Keratinocyte (primary cell): ENCODE measurements at regions not wholly inside any gene's neighbourhood (a gene's known extent, or its start where the extent isn't known, plus 50 kb on each side); places are given as distances from the start of the nearest gene placed in this dataset.

Experiments used
- DNase-seq: peaks from one replicate; pipeline ENCODE4 v3.0.0-alpha.2; 2011; ENCODE audit warnings: low read depth, missing footprints, low spot score
- FAIRE-seq: peaks from 2 replicates; lab custom pipeline; 2011; peaks lifted over from hg19 to GRCh38; lab: Jason Lieb, UNC
- H2AFZ ChIP-seq: 2 replicates; pipeline ENCODE4 v1.6.0; 2012; ENCODE audit warnings: low read length, control low read depth, inconsistent platforms; ENCODE audit not compliant: control insufficient read depth
- H3K27ac ChIP-seq: 2 replicates; pipeline ENCODE4 v1.5.1; 2011; ENCODE audit warnings: low read length; ENCODE audit not compliant: control insufficient read depth, insufficient read depth
- H3K27me3 ChIP-seq: 3 replicates; pipeline ENCODE4 v1.6.0; 2011; ENCODE audit warnings: low read length; ENCODE audit not compliant: control insufficient read depth, insufficient read depth; ENCODE audit errors: extremely low read depth
- H3K36me3 ChIP-seq, 2 experiments: 2 replicates in 1 of 2; 3 replicates in 1 of 2; pipeline ENCODE4 v1.5.1; 2011; ENCODE audit warnings: low read length in 2 of 2, mild to moderate bottlenecking in 1 of 2; ENCODE audit not compliant: control insufficient read depth in 2 of 2, insufficient read depth in 2 of 2; ENCODE audit errors: extremely low read depth in 1 of 2
- H3K4me1 ChIP-seq: 3 replicates; pipeline ENCODE4 v1.5.1; 2011; ENCODE audit warnings: low read length; ENCODE audit not compliant: control insufficient read depth, insufficient read depth; ENCODE audit errors: extremely low read depth
- H3K4me2 ChIP-seq: 3 replicates; pipeline ENCODE4 v1.6.0; 2011; ENCODE audit warnings: low read depth, low read length; ENCODE audit not compliant: control insufficient read depth, insufficient read depth; ENCODE audit errors: extremely low read depth
- H3K4me3 ChIP-seq, 3 experiments: fragments of 200-600 bp in 1 of 3; sonication (generic) in 1 of 3; 2 replicates in 2 of 3; 3 replicates in 1 of 3; pipeline ENCODE4 v1.5.1; 2011 to 2016; ENCODE audit warnings: low read length in 3 of 3, mild to moderate bottlenecking in 3 of 3, control low read depth in 2 of 3, inconsistent platforms in 1 of 3, low read depth in 1 of 3, mixed read lengths in 1 of 3, mixed run types in 1 of 3, moderate library complexity in 1 of 3; ENCODE audit not compliant: control insufficient read depth in 2 of 3, insufficient read depth in 2 of 3; ENCODE audit errors: extremely low read depth in 1 of 3
- H3K79me2 ChIP-seq: 2 replicates; pipeline ENCODE4 v1.6.0; 2012; ENCODE audit warnings: low read length; ENCODE audit not compliant: control insufficient read depth, insufficient read depth
- H3K9ac ChIP-seq: 3 replicates; pipeline ENCODE4 v1.6.0; 2011; ENCODE audit warnings: low read length; ENCODE audit not compliant: control insufficient read depth, insufficient read depth; ENCODE audit errors: extremely low read depth
- H3K9me1 ChIP-seq: 3 replicates; pipeline ENCODE4 v1.6.0; 2011; ENCODE audit warnings: low read length; ENCODE audit not compliant: control insufficient read depth, insufficient read depth; ENCODE audit errors: extremely low read depth
- H3K9me3 ChIP-seq: 2 replicates; pipeline ENCODE4 v1.5.1; 2012; ENCODE audit warnings: low read depth, low read length; ENCODE audit not compliant: control insufficient read depth
- H4K20me1 ChIP-seq: 3 replicates; pipeline ENCODE4 v1.6.0; 2011; ENCODE audit warnings: low read length; ENCODE audit not compliant: control insufficient read depth, insufficient read depth; ENCODE audit errors: extremely low read depth
- EZH2 ChIP-seq: IDR thresholded peaks from one replicate; pipeline ENCODE4 v1.6.1; 2012; ENCODE audit warnings: inconsistent platforms, mild to moderate bottlenecking, low read length, moderate library complexity
- dilution Hi-C: fragments of 300-500 bp; cut with MboI; formaldehyde crosslinking; loops from one replicate; pipeline ENCODE4 v1.7.0; 2020; ENCODE audit warnings: low sequenced_read_pairs; ENCODE audit not compliant: extremely low pct_ligation_motif_present
- TF ChIP-seq, protein P1 (sequence below), 3 experiments: IDR thresholded peaks in 1 of 3; conservative IDR thresholded peaks in 1 of 3; optimal IDR thresholded peaks in 1 of 3; 2 replicates in 2 of 3; 3 replicates in 1 of 3; pipeline versions ENCODE3 to v1.5.1; 2011; ENCODE audit warnings: low read length in 3 of 3, mild to moderate bottlenecking in 3 of 3, moderate library complexity in 2 of 3, control low read depth in 1 of 3, inconsistent platforms in 1 of 3; ENCODE audit not compliant: insufficient read depth in 2 of 3; ENCODE audit errors: extremely low read depth in 1 of 3

DNA sequence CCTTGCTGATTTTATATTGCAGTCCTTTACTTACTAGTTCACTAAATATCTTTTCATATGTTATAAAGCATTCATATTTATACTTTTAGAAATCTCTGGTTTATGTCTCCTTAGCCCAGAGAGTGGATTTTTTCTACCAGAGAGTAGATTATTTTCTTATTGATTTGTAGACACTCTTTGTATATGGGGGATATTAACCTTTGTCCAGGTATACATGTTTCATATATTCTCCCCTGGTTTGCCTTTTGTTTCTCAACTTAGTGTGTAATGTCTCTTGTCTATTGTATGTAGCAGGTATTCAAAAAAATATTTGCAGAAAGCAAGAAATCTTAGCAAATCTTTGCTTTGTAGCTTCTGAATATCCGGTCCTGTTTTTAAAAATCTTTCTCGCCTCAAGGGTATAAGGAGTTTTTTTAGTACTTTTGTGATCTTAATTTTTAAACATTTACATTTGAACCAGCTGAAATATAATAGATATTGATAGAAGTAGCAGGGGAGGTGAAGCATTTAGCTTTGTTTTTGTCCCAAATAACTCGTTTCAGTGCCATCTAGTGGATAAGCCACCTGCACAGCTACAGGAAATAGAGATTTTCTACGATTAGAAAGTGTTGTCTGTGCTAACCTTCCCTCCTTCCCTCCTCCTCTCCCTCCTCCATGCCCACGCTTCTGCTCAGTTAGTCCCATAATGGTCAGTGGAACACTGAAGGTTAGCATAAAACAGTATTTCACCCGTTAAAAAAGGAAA, 97.0 kb downstream of the PHETA1 start:
- no peaks in the 10 kb centered on the region for H3K36me3 ChIP-seq

DNA sequence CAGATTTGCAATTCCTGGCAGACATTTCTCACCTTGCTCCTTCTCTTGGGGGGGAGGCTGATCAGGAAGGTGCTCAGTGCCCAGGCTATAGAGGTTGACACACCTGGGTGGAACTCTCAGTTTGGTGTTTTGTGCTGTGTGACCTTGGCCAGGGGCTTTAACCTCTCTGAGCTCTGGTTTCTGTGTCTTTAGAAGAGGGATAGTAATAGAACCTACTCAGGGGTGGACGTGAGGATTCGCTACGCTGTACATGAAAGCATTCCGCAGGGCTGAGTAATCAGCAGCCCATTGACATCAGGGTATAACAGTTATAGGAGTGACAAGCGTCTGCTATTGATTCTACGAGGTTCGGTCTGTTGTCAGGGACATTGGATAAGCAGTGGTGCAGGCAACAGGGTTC, 98.1 kb downstream of the PHETA1 start:
- Histone ChIP-seq H3K9ac (no peak overlapping the region), H3K79me2 (no peaks in the 10 kb centered on the region), H3K9me3 (no peaks in the 10 kb centered on the region), H3K27me3 (peaks cover 20% of the 10 kb centered on the region), H2AFZ (no peak overlapping the region), H3K36me3 (no peaks in the 10 kb centered on the region), H3K4me3 (no peak overlapping the region), H3K27ac (no peak overlapping the region), H3K4me2 (no peak overlapping the region), H3K9me1 (no peaks in the 10 kb centered on the region), H3K4me1 (no peaks in the 10 kb centered on the region), H4K20me1 (no peaks in the 10 kb centered on the region)
- dilution Hi-C loops: no loop called here
- DNase-seq (no peak), FAIRE-seq (no peak)
- TF ChIP-seq, protein P1, sequence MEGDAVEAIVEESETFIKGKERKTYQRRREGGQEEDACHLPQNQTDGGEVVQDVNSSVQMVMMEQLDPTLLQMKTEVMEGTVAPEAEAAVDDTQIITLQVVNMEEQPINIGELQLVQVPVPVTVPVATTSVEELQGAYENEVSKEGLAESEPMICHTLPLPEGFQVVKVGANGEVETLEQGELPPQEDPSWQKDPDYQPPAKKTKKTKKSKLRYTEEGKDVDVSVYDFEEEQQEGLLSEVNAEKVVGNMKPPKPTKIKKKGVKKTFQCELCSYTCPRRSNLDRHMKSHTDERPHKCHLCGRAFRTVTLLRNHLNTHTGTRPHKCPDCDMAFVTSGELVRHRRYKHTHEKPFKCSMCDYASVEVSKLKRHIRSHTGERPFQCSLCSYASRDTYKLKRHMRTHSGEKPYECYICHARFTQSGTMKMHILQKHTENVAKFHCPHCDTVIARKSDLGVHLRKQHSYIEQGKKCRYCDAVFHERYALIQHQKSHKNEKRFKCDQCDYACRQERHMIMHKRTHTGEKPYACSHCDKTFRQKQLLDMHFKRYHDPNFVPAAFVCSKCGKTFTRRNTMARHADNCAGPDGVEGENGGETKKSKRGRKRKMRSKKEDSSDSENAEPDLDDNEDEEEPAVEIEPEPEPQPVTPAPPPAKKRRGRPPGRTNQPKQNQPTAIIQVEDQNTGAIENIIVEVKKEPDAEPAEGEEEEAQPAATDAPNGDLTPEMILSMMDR (optimal IDR thresholded peaks at IDR 0.05 in 1 of 3, IDR thresholded peaks at IDR 0.05 in 1 of 3, conservative IDR thresholded peaks at IDR 0.05 in 1 of 3; ENCODE audit: extremely low read depth in 1 of 3, insufficient read depth in 2 of 3, low read length in 3 of 3): no peak
- no peak for TF ChIP-seq EZH2

More for the DNA sequence above, 97.0 kb downstream of the PHETA1 start:
- Histone ChIP-seq H3K27ac (no peak overlapping the region), H3K4me1 (no peaks in the 10 kb centered on the region), H3K79me2 (no peaks in the 10 kb centered on the region), H3K4me2 (no peak overlapping the region), H3K27me3 (peaks cover 20% of the 10 kb centered on the region), H4K20me1 (no peaks in the 10 kb centered on the region), H3K9ac (no peak overlapping the region), H3K4me3 (no peak overlapping the region), H2AFZ (no peak overlapping the region), H3K9me1 (no peaks in the 10 kb centered on the region), H3K9me3 (no peaks in the 10 kb centered on the region)
- dilution Hi-C loops: no loop called here
- no peak for TF ChIP-seq EZH2
- TF ChIP-seq, protein P1 (optimal IDR thresholded peaks at IDR 0.05 in 1 of 3, IDR thresholded peaks at IDR 0.05 in 1 of 3, conservative IDR thresholded peaks at IDR 0.05 in 1 of 3; ENCODE audit: extremely low read depth in 1 of 3, insufficient read depth in 2 of 3, low read length in 3 of 3): peak in 1 of 3 experiments; percentile 49
- DNase-seq (no peak), FAIRE-seq (no peak)
